ENCODE measurements at regions not wholly inside any gene's neighbourhood (a gene's known extent, or its start where the extent isn't known, plus 50 kb on each side); places are given as distances from the start of the nearest gene placed in this dataset.

DNA sequence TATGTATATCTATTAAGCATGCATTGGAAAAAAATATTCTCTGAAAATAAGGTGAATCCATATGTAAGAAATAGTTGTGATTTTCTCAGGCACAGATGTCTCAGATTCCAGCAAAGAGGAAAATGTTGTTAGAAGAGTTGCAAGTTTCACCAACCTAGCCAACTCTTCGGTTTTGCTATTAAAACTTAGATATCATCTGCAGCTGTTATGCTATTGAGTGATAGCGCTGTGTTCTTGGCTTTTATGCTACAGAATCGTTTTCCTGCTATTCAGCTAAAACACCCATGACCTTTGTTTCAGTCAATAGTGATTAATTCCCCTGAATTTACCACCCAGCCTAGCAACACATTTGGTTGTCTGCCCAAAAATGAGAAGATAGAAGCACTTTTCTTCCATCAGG is 795.6 kb upstream of the ANO3 start:
- intact Hi-C loops (cut with DNase I), result no loop called here
- Histone ChIP-seq H3K27ac (no peak overlapping the region), H3K4me1 (no peaks in the 10 kb centered on the region), H3K4me3 (no peak overlapping the region), H3K36me3 (no peaks in the 10 kb centered on the region), H3K27me3 (no peaks in the 10 kb centered on the region), H3K9me3 (no peaks in the 10 kb centered on the region)
- DNase-seq (ENCODE audit: low spot score in 2 of 2), result no peak
- TF ChIP-seq, protein P1, sequence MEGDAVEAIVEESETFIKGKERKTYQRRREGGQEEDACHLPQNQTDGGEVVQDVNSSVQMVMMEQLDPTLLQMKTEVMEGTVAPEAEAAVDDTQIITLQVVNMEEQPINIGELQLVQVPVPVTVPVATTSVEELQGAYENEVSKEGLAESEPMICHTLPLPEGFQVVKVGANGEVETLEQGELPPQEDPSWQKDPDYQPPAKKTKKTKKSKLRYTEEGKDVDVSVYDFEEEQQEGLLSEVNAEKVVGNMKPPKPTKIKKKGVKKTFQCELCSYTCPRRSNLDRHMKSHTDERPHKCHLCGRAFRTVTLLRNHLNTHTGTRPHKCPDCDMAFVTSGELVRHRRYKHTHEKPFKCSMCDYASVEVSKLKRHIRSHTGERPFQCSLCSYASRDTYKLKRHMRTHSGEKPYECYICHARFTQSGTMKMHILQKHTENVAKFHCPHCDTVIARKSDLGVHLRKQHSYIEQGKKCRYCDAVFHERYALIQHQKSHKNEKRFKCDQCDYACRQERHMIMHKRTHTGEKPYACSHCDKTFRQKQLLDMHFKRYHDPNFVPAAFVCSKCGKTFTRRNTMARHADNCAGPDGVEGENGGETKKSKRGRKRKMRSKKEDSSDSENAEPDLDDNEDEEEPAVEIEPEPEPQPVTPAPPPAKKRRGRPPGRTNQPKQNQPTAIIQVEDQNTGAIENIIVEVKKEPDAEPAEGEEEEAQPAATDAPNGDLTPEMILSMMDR (IDR thresholded peaks at IDR 0.05), result no peak

DNA sequence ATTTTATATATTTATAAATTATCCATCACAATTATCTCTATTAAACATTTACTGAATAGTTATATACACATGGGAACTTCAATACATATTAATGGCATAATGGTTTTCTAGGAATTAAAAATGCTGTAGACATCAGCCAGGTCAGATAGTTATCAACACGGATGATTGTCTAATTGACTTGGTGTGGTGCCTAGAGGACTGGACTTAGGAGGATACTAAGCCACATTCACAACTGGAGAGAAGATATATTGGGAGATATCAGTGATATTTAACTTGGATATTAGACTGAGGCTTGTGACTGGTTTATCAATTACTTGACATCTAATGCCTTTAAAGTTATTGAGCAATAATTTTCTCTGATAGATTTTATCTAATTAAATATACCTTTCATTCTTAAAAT is 794.5 kb upstream of the ANO3 start:
- intact Hi-C loops (cut with DNase I), result no loop called here
- Histone ChIP-seq H3K4me1 (no peaks in the 10 kb centered on the region), H3K27me3 (no peaks in the 10 kb centered on the region), H3K27ac (no peak overlapping the region), H3K36me3 (no peaks in the 10 kb centered on the region), H3K4me3 (no peak overlapping the region), H3K9me3 (no peaks in the 10 kb centered on the region)
- TF ChIP-seq, protein P1 (IDR thresholded peaks at IDR 0.05), result no peak
- DNase-seq (ENCODE audit: low spot score in 2 of 2), result no peak

DNA sequence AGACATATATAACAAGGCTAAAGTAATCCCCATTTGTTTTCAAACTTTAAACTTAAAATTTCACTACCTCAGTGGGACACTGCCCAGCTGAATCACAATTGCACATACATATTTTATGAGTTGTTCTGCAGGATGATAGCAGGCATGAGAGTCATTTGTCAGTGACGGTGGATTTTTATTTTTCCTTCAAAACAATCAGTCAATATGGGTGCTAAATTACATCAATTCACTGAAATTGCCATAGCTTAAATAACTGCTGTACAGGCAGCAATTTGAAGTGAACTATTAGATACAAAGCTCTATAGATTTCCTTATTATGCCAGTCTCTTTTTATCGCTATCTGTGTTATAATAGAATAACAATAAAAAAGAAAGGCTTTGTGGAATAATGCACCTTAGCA is 784.6 kb upstream of the ANO3 start:
- TF ChIP-seq, protein P1 (IDR thresholded peaks at IDR 0.05), result no peak
- Histone ChIP-seq H3K9me3 (no peaks in the 10 kb centered on the region), H3K27ac (no peak overlapping the region), H3K27me3 (no peaks in the 10 kb centered on the region), H3K4me1 (no peaks in the 10 kb centered on the region), H3K4me3 (no peak overlapping the region), H3K36me3 (no peaks in the 10 kb centered on the region)
- intact Hi-C loops (cut with DNase I), result no loop called here
- DNase-seq (ENCODE audit: low spot score in 2 of 2), result no peak

DNA sequence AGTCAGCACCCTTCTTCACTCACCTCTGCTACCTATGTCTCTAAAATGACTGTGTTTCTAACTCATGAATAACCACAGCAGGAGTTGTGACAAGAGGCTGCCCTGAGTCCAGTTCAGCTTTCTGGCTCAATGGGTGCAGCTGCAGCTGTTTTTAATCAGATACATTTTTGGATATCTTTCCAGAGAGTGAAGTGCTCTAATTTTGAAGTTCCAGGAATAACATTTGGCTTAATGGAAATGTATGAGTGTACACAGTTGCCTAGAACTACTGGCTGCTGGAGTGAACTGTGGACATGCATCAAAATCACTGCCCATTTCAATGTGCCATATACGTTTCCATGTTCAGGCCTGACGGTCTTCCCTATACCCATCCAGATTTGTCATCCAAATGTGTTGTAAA is 769.5 kb upstream of the ANO3 start:
- intact Hi-C loops (cut with DNase I), result no loop called here
- DNase-seq (ENCODE audit: low spot score in 2 of 2), result peak in 1 of 2 donors; percentile 60

DNA sequence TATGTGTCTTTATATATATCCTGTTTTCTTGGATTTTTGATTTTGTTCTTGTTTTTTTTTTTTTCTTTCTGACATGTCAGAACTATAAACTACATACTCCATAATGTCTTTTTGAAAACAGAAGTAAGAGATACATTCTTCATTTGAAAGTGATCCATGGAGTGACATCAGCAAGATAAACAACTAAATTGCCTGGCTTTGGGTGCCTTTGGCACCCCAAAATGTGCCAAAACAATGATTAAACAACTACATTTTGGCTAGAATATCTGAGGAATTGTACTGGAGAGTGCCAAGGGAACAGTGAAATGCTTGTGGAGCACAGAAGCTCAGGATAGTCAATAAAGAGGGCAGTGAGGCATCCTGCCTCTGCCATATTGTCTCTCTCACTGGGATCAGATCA is 766.1 kb upstream of the ANO3 start:
- intact Hi-C loops (cut with DNase I), result no loop called here
- Histone ChIP-seq H3K9me3 (no peaks in the 10 kb centered on the region), H3K27me3 (no peaks in the 10 kb centered on the region), H3K36me3 (no peaks in the 10 kb centered on the region), H3K27ac (no peak overlapping the region), H3K4me3 (no peak overlapping the region), H3K4me1 (no peaks in the 10 kb centered on the region)
- DNase-seq (ENCODE audit: low spot score in 2 of 2), result no peak
- TF ChIP-seq, protein P1 (IDR thresholded peaks at IDR 0.05), result no peak

More for the DNA sequence above, 769.5 kb upstream of the ANO3 start:
- Histone ChIP-seq H3K4me1 (no peaks in the 10 kb centered on the region), H3K9me3 (no peaks in the 10 kb centered on the region), H3K4me3 (no peak overlapping the region), H3K36me3 (no peaks in the 10 kb centered on the region), H3K27ac (no peak overlapping the region), H3K27me3 (no peaks in the 10 kb centered on the region)
- TF ChIP-seq, protein P1 (IDR thresholded peaks at IDR 0.05), result no peak
